Heart left ventricle (tissue), 16 donors: ENCODE measurements at regions not wholly inside any gene's neighbourhood (a gene's known extent, or its start where the extent isn't known, plus 50 kb on each side); places are given as distances from the start of the nearest gene placed in this dataset.

Source experiments
- ATAC-seq, 4 donors: fragments of 200-7000 bp; cut with Tn5 transposase; one replicate each; pipeline ENCODE4 v1.9.1; 2020 to 2022; ENCODE audit warnings: moderate library complexity in 4 of 4, mild to moderate bottlenecking in 3 of 4, moderate number of reproducible peaks in 1 of 4
- DNase-seq, 5 donors: peaks; one replicate each; pipeline ENCODE4 v3.0.0-alpha.2; 2020
- H3K27ac ChIP-seq, 12 donors: fragments of 200-600 bp; sonication (generic) in 4 of 12; one replicate each; pipeline versions ENCODE4 v1.5.0 to v1.8.0; 2016 to 2022; ENCODE audit warnings: mild to moderate bottlenecking in 2 of 12
- H3K27me3 ChIP-seq, 9 donors: fragments of 200-600 bp; sonication (generic) in 2 of 9; one replicate each; pipeline versions ENCODE4 v1.5.1 to v1.8.0; 2016 to 2022; ENCODE audit warnings: mild to moderate bottlenecking in 3 of 9
- H3K36me3 ChIP-seq, 9 donors: fragments of 200-600 bp; sonication (generic) in 2 of 9; one replicate each; pipeline versions ENCODE4 v1.5.0 to v1.8.0; 2018 to 2022; ENCODE audit warnings: mild to moderate bottlenecking in 2 of 9
- H3K4me1 ChIP-seq, 12 donors: fragments of 200-600 bp; sonication (generic) in 4 of 12; one replicate each; pipeline versions ENCODE4 v1.5.0 to v1.8.0; 2016 to 2022; ENCODE audit warnings: mild to moderate bottlenecking in 3 of 12
- H3K4me3 ChIP-seq, 12 donors: fragments of 200-600 bp; sonication (generic) in 4 of 12; one replicate each; pipeline versions ENCODE4 v1.5.0 to v1.8.0; 2017 to 2022; ENCODE audit warnings: mild to moderate bottlenecking in 9 of 12, moderate library complexity in 4 of 12
- H3K9me3 ChIP-seq, 12 donors: fragments of 200-600 bp; sonication (generic) in 4 of 12; one replicate each; pipeline versions ENCODE4 v1.5.0 to v1.8.0; 2016 to 2022; ENCODE audit warnings: mild to moderate bottlenecking in 1 of 12
- CTCF ChIP-seq, 12 donors: fragments of 200-600 bp; sonication (generic) in 4 of 12; IDR thresholded peaks; one replicate each; pipeline versions ENCODE4 v1.5.0 to v1.8.0; 2018 to 2022; ENCODE audit warnings: antibody characterized with exemption in 12 of 12, mild to moderate bottlenecking in 5 of 12
- POLR2A ChIP-seq, 2 donors: fragments of 450-650 bp; IDR thresholded peaks; one replicate each; pipeline ENCODE4 v1.6.1; 2017; ENCODE audit warnings: antibody characterized with exemption in 2 of 2, mild to moderate bottlenecking in 2 of 2, moderate library complexity in 2 of 2
- WGBS, 4 donors: extraction: QIAGEN DNeasy Blood & Tissue Kit in 2 of 4; methylation state at CpG; one replicate each; pipeline versions ENCODE4 v1.1.5 to v1.1.7; 2013 to 2018; 5-methylcytosine and 5-hydroxymethylcytosine counted together
- intact Hi-C, 10 donors: fragments of 100-400 bp; cut with DNase I; formaldehyde crosslinking; loops; one replicate each; pipeline versions ENCODE4 v1.11.1 to v1.14.2; 2022
- donor health status: ischemic (EF 13 %, LVEDD 7.1; RV severe dilation, severe dysfunction).
- donor health status: healthy with polysubstance abuse.
- donor health status: DM: no; HTN: yes; CAD: no.
- donor health status: DM: no; HTN: no; CAD: no.
- donor health status: ischemic (EF 25% LVEDD 6.9; RV normal size, moderate dysfunction).
- donor health status: ischemic (EF 25% LVEDD 5.7; RV mildly dilated, moderate dysfunction).
- donor health status: healthy.
- donor health status: DM: yes; HTN: yes; CAD: no.
- donor health status: ischemic (EF 35%, LVEDD 5.7; RV mildly dilated, moderate dysfunction).
- donor health status: nonischemic (EF 11% LVEDD 7.7; RV severe dilation, severe dysfunction).
- donor health status: DM: yes; HTN: yes; CAD: no.
- donor health status: PGD.
- donor health status: ischemic (EF 29% LVEDD 5.4; RV normal size, mild dysfunction).
- donor health status: nonischemic (EF 23%, LVEDD 6.1; RV moderate dilation, normal function).

GRCh38 chrX:112896051-112896450 lies 55.4 kb upstream of the AMOT start:
- WGBS, 4 donors = 43 to 57% (median 56%) methylated on average over 1 of the region's 1 CpG
- no peaks in the 10 kb centered on the region for H3K4me1 ChIP-seq
- ATAC-seq = no peak

More at GRCh38 chrX:112896051-112896450, 55.4 kb upstream of the AMOT start:
- Histone ChIP-seq H3K9me3 (no peaks in the 10 kb centered on the region), H3K4me3 (no peak overlapping the region), H3K27ac (no peak overlapping the region), H3K36me3 (no peaks in the 10 kb centered on the region), H3K27me3 (peaks cover 0 to 3% (median 0%) of the 10 kb centered on the region in 9 donors)
- TF ChIP-seq POLR2A (IDR thresholded peaks at IDR 0.05) (no peak), CTCF (IDR thresholded peaks at IDR 0.05) (no peak)
- intact Hi-C loops = no loop called here
- DNase-seq = no peak
